DOHH2 (cell line): ENCODE measurements at regions not wholly inside any gene's neighbourhood (a gene's known extent, or its start where the extent isn't known, plus 50 kb on each side); places are given as distances from the start of the nearest gene placed in this dataset.

ENCODE experiments used
- H3F3A ChIP-seq: fragments of 200-600 bp; sonication (generic), shearing (Covaris generic); 2 replicates; pipeline ENCODE4 v1.6.0; 2016; ENCODE audit warnings: antibody characterized with exemption, mild to moderate bottlenecking; ENCODE audit not compliant: control insufficient read depth, insufficient read depth
- H3K27ac ChIP-seq: fragments of 200-600 bp; sonication (generic); 2 replicates; pipeline ENCODE4 v1.5.1; 2014; ENCODE audit warnings: low read depth, mild to moderate bottlenecking, low read length, moderate library complexity
- H3K27me3 ChIP-seq: fragments of 200-600 bp; sonication (generic); 2 replicates; pipeline ENCODE4 v1.6.1; 2014; ENCODE audit warnings: mild to moderate bottlenecking, low read length, mixed read lengths; ENCODE audit not compliant: control insufficient read depth
- H3K36me3 ChIP-seq: fragments of 200-600 bp; sonication (generic); 2 replicates; pipeline ENCODE4 v1.6.1; 2014; ENCODE audit warnings: mild to moderate bottlenecking, low read length, moderate library complexity, mixed read lengths; ENCODE audit not compliant: control insufficient read depth
- H3K4me1 ChIP-seq: fragments of 200-600 bp; sonication (generic); 2 replicates; pipeline ENCODE4 v1.6.1; 2014; ENCODE audit warnings: mild to moderate bottlenecking, low read length, mixed read lengths; ENCODE audit not compliant: control insufficient read depth
- H3K4me2 ChIP-seq: fragments of 200-600 bp; sonication (generic); 2 replicates; pipeline ENCODE4 v1.6.0; 2014; ENCODE audit warnings: mild to moderate bottlenecking, low read length, moderate library complexity
- H3K4me3 ChIP-seq: fragments of 200-600 bp; sonication (generic); 2 replicates; pipeline ENCODE4 v1.5.1; 2014; ENCODE audit warnings: mild to moderate bottlenecking, low read length, mixed read lengths
- H3K79me2 ChIP-seq: fragments of 200-600 bp; sonication (generic); 2 replicates; pipeline ENCODE4 v1.6.1; 2014; ENCODE audit warnings: mild to moderate bottlenecking, low read length, mixed read lengths; ENCODE audit not compliant: control insufficient read depth
- H3K9me2 ChIP-seq: fragments of 200-600 bp; sonication (generic); replicated peaks from 2 replicates; pipeline ENCODE4 v1.6.1; 2014; ENCODE audit warnings: mild to moderate bottlenecking, low read length, mixed read lengths; ENCODE audit not compliant: control insufficient read depth
- H3K9me3 ChIP-seq: fragments of 200-600 bp; sonication (generic); 2 replicates; pipeline ENCODE4 v1.6.1; 2014; ENCODE audit warnings: antibody characterized with exemption, low read length, mixed read lengths; ENCODE audit not compliant: control insufficient read depth, insufficient read depth
- H4K20me1 ChIP-seq: fragments of 200-600 bp; sonication (generic); 2 replicates; pipeline ENCODE4 v1.6.0; 2014; ENCODE audit warnings: low read depth, mild to moderate bottlenecking, antibody characterized with exemption, low read length, moderate library complexity; ENCODE audit not compliant: control insufficient read depth, insufficient read depth
- CTCF ChIP-seq: fragments of 200-600 bp; sonication (generic); IDR thresholded peaks from one replicate; pipeline ENCODE4 v1.5.1; 2014; ENCODE audit warnings: antibody characterized with exemption, mild to moderate bottlenecking, low read depth, low read length; ENCODE audit not compliant: poor library complexity, severe bottlenecking
- EZH2phosphoT487 ChIP-seq: fragments of 200-600 bp; sonication (generic); IDR thresholded peaks from 2 replicates; pipeline ENCODE4 v1.6.1; 2017; ENCODE audit warnings: borderline replicate concordance, mild to moderate bottlenecking, antibody characterized with exemption, low read length, moderate library complexity, mixed read lengths

GRCh38 chr4:110798687-110799086, 175.8 kb upstream of the PITX2 start:
- Histone ChIP-seq H3K9me3 (no peaks in the 10 kb centered on the region), H3K36me3 (no peaks in the 10 kb centered on the region), H3K4me1 (peaks cover 16% of the 10 kb centered on the region), H3K4me2 (no peak overlapping the region), H3K4me3 (no peak overlapping the region), H4K20me1 (no peaks in the 10 kb centered on the region), H3K9me2 (no peaks in the 10 kb centered on the region), H3K27ac (no peak overlapping the region), H3F3A (no peaks in the 10 kb centered on the region), H3K79me2 (no peaks in the 10 kb centered on the region), H3K27me3 (no peaks in the 10 kb centered on the region)
- no peak for TF ChIP-seq EZH2phosphoT487
- TF ChIP-seq CTCF = no peak

- Histone ChIP-seq H4K20me1 (no peaks in the 10 kb centered on the region), H3K4me1 (peaks cover 16% of the 10 kb centered on the region), H3K4me2 (no peak overlapping the region), H3K79me2 (no peaks in the 10 kb centered on the region), H3K27me3 (no peaks in the 10 kb centered on the region), H3K27ac (no peak overlapping the region), H3K36me3 (no peaks in the 10 kb centered on the region), H3K9me2 (no peaks in the 10 kb centered on the region), H3F3A (no peaks in the 10 kb centered on the region), H3K9me3 (no peaks in the 10 kb centered on the region), H3K4me3 (no peak overlapping the region)
- TF ChIP-seq EZH2phosphoT487 = no peak
- TF ChIP-seq CTCF = no peak
Observed at GRCh38 chr4:110799211-110799610, 176.3 kb upstream of the PITX2 start.

DNA sequence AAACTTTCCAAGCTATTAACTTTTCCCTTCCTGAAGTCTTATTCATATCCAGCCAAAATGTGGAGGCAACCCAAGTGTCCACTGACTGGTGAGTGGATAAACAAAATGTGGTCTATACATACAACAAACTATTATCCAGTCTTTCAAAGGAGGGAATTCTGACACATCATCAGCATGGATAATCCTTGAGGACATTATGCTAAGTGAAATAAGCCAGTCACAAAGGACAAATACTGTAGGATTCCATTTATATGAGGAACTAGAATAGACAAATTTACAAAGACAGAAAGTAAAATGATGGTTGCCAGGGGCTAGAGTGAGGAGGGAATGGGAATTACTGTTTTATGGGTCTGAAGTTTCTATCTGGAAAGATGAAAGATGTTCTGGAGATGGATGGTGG, 178.7 kb upstream of the PITX2 start:
- Histone ChIP-seq H3K9me3 (no peaks in the 10 kb centered on the region), H4K20me1 (no peaks in the 10 kb centered on the region), H3K79me2 (no peaks in the 10 kb centered on the region), H3K36me3 (no peaks in the 10 kb centered on the region), H3F3A (no peaks in the 10 kb centered on the region), H3K9me2 (no peaks in the 10 kb centered on the region), H3K27me3 (no peaks in the 10 kb centered on the region), H3K4me2 (no peak overlapping the region), H3K4me3 (no peak overlapping the region), H3K4me1 (peaks cover 16% of the 10 kb centered on the region), H3K27ac (no peak overlapping the region)
- TF ChIP-seq EZH2phosphoT487 = no peak
- no peak for TF ChIP-seq CTCF
